ENCODE measurements at regions not wholly inside any gene's neighbourhood (a gene's known extent, or its start where the extent isn't known, plus 50 kb on each side); places are given as distances from the start of the nearest gene placed in this dataset.

- no peak for DNase-seq (ENCODE audit: low read depth in 3 of 3)
Observed at GRCh38 chr3:34956511-34956910, 682.8 kb upstream of the ARPP21 start.

GRCh38 chr3:34957677-34958076 lies 681.6 kb upstream of the ARPP21 start:
- DNase-seq (ENCODE audit: low read depth in 3 of 3): no peak

GRCh38 chr3:34969513-34969912 lies 669.8 kb upstream of the ARPP21 start:
- DNase-seq (ENCODE audit: low read depth in 3 of 3): no peak

- no peak for DNase-seq (ENCODE audit: low read depth in 3 of 3)
Observed at GRCh38 chr3:34972481-34972880, 666.8 kb upstream of the ARPP21 start.

- no peak for DNase-seq (ENCODE audit: low read depth in 3 of 3)
Observed at GRCh38 chr3:34973586-34973985, 665.7 kb upstream of the ARPP21 start.

DNA sequence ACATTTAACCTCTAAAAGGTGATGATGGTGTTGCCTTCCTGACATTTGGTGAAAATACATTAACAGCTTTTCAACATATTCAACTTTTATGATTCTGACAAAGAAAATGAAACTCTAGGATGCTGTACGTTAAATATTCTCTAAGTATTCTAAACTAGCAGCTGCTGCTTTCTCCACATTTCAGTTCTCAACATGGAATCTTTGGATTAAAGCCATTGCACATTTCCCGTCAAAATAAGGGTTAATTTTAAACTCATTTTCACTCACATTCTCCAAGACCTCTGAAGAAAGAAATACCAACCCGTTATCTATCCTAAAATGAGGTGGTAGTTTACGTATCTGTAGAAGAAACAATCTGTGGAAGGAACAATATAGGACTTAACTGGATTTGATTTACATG lies 655.7 kb upstream of the ARPP21 start:
- DNase-seq (ENCODE audit: low read depth in 3 of 3): no peak

DNA sequence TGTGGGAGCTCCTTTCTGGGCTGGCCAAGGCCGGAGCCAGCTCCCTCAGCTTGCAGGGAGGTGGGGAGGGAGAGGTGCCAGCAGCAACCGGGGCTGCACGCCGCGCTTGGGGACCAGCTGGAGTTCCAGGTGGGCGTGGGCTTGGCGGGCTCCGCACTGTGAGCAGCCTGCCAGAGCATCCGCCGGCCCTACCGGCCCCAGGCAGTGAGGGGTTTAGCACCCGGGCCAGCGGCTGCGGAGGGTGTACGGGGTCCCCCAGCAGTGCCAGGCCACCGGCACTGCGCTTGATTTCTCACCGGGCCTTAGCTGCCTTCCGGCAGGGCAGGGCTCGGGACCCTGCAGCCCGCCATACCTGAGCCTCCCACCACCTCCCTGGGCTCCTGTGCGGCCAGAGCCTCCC lies 651.0 kb upstream of the ARPP21 start:
- DNase-seq (ENCODE audit: low read depth in 3 of 3): no peak

GRCh38 chr3:34995796-34996430 lies 643.4 kb upstream of the ARPP21 start:
- no peak for DNase-seq (ENCODE audit: low read depth in 3 of 3)

- DNase-seq (ENCODE audit: low read depth in 3 of 3): no peak
Observed at GRCh38 chr3:34998902-34999301, 640.4 kb upstream of the ARPP21 start.

DNA sequence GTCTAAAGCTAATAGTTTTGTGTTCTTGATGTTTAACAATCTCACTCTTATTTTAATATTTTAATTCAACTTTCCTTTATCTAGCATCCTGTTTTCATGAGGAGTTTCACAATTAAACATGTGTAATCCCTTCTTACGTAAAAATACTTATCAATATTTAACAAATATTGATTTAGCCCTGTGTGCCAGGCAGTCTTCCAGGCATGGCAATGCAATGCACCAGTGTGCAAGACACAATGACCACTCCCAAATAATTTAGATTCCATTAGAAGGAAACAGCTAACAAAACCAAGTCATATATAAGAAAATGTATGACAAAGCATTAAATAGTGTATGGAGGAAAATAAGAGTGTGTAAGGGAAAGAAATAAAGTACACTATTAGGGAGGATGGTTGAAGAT lies 627.1 kb upstream of the ARPP21 start:
- DNase-seq (ENCODE audit: low read depth in 3 of 3): no peak

GRCh38 chr3:35028157-35028556 lies 611.2 kb upstream of the ARPP21 start:
- DNase-seq (ENCODE audit: low read depth in 3 of 3): no peak

- DNase-seq (ENCODE audit: low read depth in 3 of 3): no peak
Observed at GRCh38 chr3:35042210-35042991, 596.9 kb upstream of the ARPP21 start.

DNA sequence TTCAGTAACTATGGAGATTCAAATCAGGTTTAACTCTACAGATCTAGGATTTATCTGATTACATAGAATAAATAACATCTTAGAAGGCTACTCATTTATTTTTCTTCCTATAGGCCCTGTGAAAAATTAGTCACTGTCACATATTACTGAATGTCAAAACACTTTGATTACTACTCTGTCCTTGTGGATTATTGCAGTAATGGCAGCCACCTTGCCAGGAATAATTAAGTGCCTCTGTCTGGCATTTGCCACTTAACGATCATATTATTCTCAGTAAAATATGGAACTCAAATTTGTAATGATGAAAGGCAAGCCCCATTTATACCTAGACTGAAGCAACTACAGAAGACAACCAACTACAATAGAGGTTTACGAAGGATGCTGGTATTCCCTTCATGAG lies 596.3 kb upstream of the ARPP21 start:
- no peak for DNase-seq (ENCODE audit: low read depth in 3 of 3)

DNA sequence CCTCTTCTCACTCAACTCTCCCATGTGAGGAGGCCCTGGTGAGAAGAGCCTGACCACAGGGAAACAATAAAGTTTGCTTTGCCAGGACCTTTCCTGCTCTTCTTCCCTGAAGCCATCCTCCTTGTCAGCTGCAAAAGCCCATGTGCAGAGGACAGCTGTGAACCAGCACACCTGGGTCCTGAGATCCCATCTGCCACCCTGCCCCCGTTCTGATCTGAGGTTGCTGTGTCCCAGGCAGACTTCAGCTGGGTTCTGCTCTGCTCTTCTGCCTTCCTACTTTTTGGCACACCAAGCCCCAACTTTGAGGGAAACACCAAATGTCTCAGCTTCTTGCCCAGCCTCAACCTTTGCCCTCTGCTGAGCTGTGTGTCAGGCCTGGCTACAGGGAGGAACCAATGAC lies 595.1 kb upstream of the ARPP21 start:
- DNase-seq (ENCODE audit: low read depth in 3 of 3): no peak

DNA sequence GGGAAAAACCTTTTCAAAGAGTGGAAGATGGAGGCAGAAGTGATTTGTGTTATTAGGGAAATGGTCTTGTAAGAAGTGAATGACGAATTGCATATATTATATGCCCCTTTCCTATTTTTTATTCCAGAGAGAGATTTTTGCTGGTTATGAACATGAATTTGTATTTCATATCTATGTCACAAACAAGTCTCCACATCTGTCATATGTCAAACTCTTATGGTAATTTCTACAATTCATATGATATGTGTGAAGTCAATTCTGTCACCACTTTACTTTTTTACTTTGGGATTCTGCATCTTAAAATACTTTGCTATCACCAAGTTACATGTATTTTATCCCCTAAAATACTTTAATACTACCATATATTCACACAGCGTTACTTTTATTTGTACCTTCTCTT lies 594.2 kb upstream of the ARPP21 start:
- no peak for DNase-seq (ENCODE audit: low read depth in 3 of 3)

GRCh38 chr3:35064761-35065160 lies 574.6 kb upstream of the ARPP21 start:
- no peak for DNase-seq (ENCODE audit: low read depth in 3 of 3)

- no peak for DNase-seq (ENCODE audit: low read depth in 3 of 3)
Observed at GRCh38 chr3:35065891-35066290, 573.4 kb upstream of the ARPP21 start.

DNA sequence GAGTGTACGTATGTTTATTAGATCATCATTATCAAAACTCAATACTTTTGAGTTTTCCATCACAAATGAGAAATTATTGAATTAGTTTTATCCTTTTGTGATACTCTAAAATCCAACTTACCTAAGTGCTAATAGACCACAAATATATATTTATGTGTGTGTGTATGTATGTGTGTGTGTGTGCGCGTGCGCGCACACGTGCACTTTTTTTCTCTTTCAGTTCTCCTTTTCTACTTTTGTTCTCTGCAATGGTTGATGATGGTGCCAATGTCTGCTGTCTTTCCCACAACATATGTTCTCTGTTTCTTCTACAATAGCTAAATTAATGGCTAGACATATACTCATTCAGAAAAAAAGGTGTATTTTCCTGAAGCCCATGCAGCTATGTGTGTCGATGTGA lies 571.6 kb upstream of the ARPP21 start:
- no peak for DNase-seq (ENCODE audit: low read depth in 3 of 3)

GRCh38 chr3:35070088-35070487 lies 569.2 kb upstream of the ARPP21 start:
- no peak for DNase-seq (ENCODE audit: low read depth in 3 of 3)

DNA sequence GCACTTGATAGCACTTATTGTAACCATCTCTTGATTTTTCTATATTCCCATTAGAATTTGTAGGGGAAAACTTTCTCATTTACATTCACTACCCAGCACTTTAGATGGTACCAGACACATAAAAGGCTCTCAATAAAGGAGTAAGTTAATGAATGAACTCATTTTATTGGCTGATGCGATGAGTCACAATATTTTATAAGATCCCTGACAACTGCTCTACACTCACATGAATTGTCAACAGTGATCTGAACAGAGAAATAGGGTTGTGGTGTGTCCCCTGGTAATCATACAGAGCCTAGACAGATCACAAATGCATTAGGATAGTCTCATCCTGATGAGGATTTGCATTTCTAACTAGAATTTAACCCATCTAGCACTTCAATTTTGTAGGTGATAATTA lies 567.6 kb upstream of the ARPP21 start:
- DNase-seq (ENCODE audit: low read depth in 3 of 3): no peak

DNA sequence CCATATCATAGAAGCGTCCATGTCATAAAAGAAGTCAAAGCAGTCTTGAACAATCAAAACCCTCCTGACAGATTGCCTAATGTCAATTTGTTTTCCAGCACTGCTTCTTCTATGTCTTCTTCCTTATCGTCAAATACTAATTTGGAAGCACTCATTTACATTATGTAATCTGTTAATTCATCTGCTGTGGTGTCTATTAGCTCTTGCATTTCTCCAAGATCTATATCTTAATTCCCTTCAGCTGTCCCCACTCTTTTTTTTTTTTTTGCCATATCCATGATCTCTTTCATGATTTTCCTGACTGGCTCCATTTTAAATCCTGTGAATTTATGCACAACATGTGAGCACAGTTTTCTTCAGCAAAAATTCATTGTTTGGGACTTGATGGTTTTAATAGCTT lies 560.5 kb upstream of the ARPP21 start:
- no peak for DNase-seq (ENCODE audit: low read depth in 3 of 3)

GRCh38 chr3:35079403-35079802 lies 559.9 kb upstream of the ARPP21 start:
- DNase-seq (ENCODE audit: low read depth in 3 of 3): no peak

DNA sequence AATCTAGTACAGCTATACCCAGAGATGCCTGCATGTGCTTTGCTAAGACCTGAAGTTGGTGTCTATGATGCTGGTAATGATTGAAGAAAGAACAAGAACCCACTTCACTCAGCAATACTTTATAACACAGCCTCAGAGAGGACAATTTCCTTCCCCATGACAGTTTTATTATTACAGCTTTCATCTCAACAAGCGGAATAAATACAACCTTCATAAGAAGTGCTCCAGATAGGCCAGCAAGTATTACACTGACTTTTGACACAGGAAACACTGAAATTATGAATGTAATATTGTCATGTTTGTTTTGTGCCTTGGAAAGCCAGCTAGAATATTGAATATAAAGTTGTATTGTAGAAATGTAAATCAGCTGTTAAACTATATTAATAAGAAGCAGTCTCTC lies 557.4 kb upstream of the ARPP21 start:
- no peak for DNase-seq (ENCODE audit: low read depth in 3 of 3)

DNA sequence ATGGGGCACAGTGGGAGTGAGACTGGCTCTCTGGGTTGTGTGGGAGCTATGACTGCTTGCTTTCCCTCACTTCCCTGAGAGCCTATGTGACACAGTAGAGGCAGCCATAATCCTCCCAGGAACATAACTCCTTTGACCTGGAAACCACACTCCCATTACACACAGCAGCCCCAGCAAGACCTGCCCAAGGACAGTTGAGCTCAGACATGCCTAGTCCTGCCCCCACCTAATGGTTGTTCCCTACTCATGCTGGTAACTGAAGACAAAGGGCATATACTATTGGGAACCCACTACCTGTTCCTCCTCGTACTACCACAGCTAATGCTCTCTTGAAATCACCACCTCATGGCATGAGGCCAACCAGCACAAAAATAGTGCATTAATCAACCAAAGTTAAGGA lies 550.4 kb upstream of the ARPP21 start:
- no peak for DNase-seq (ENCODE audit: low read depth in 3 of 3)
